Ovary (tissue), 3 donors: ENCODE measurements at regions not wholly inside any gene's neighbourhood (a gene's known extent, or its start where the extent isn't known, plus 50 kb on each side); places are given as distances from the start of the nearest gene placed in this dataset.

Source experiments
- CTCF ChIP-seq, 3 donors: fragments of 450-650 bp in 2 of 3; fragments of 200-600 bp in 1 of 3; IDR thresholded peaks; one replicate each; pipeline versions ENCODE4 v1.5.1 to v1.8.0; 2016 to 2022; ENCODE audit warnings: antibody characterized with exemption in 3 of 3, mild to moderate bottlenecking in 1 of 3
- EP300 ChIP-seq: sonication (generic); formaldehyde crosslinking; IDR thresholded peaks from one replicate; pipeline ENCODE4 v1.6.1; 2017; ENCODE audit warnings: antibody characterized with exemption
- POLR2A ChIP-seq: fragments of 450-650 bp; IDR thresholded peaks from one replicate; pipeline ENCODE4 v1.6.1; 2017; ENCODE audit warnings: antibody characterized with exemption, mild to moderate bottlenecking, moderate library complexity
- donor health status: DM: no; HTN: no; CAD: no.

- TF ChIP-seq CTCF (IDR thresholded peaks at IDR 0.05): no peak
- TF ChIP-seq POLR2A: no peak
- TF ChIP-seq EP300: no peak
Measured at GRCh38 chr3:23072693-23073092, 130.4 kb upstream of the UBE2E2 start.
